Common myeloid progenitor, CD34-positive (primary cell): ENCODE measurements at regions not wholly inside any gene's neighbourhood (a gene's known extent, or its start where the extent isn't known, plus 50 kb on each side); places are given as distances from the start of the nearest gene placed in this dataset.
"Not testable (repeated sequence)": the region's sequence is repeated elsewhere in the genome, so short reads cannot be mapped to it uniquely, and the experiment has no call there.

Source experiments
- CTCF ChIA-PET: fragments of 350-600 bp; sonication (Branson Sonifier 250); formaldehyde crosslinking; loops from one replicate; lab custom pipeline; 2021; ENCODE audit warnings: antibody characterized with exemption; lab: Charles Lee
- POLR2A ChIA-PET: fragments of 350-600 bp; sonication (Branson Sonifier 250); formaldehyde crosslinking; loops from one replicate; lab custom pipeline; 2021; ENCODE audit warnings: antibody characterized with exemption; lab: Charles Lee
- DNase-seq, 3 donors: peaks; one replicate each; pipeline versions ENCODE4 v3.0.0 to v3.0.0-alpha.2; 2013
- H3K27ac ChIP-seq, 2 experiments: 1 replicate in 1 of 2; 2 replicates in 1 of 2; pipeline ENCODE4 v1.7.0; 2013; ENCODE audit warnings: inconsistent platforms in 2 of 2, low read length in 2 of 2, mild to moderate bottlenecking in 2 of 2, low read depth in 1 of 2, moderate library complexity in 1 of 2; ENCODE audit not compliant: severe bottlenecking in 2 of 2, insufficient read depth in 1 of 2, poor library complexity in 1 of 2
- H3K27me3 ChIP-seq, 5 experiments: replicated peaks in 2 of 5; 1 replicate in 3 of 5; 2 replicates in 2 of 5; pipeline versions ENCODE4 v1.6.1 to v1.7.0; 2013; ENCODE audit warnings: low read length in 4 of 5, mild to moderate bottlenecking in 2 of 5, moderate library complexity in 2 of 5, inconsistent platforms in 1 of 5; ENCODE audit not compliant: insufficient read depth in 5 of 5, control insufficient read depth in 4 of 5
- H3K36me3 ChIP-seq, 4 experiments: 1 replicate in 2 of 4; 2 replicates in 2 of 4; pipeline versions ENCODE4 v1.6.1 to v1.7.0; 2013; ENCODE audit warnings: low read length in 3 of 4, control low read depth in 1 of 4, mild to moderate bottlenecking in 1 of 4; ENCODE audit not compliant: control insufficient read depth in 4 of 4, insufficient read depth in 4 of 4
- H3K4me1 ChIP-seq, 4 experiments: 1 replicate in 3 of 4; 2 replicates in 1 of 4; pipeline versions ENCODE4 v1.6.1 to v1.7.1; 2013; ENCODE audit warnings: low read length in 3 of 4, mild to moderate bottlenecking in 3 of 4, control low read depth in 1 of 4, inconsistent platforms in 1 of 4, moderate library complexity in 1 of 4; ENCODE audit not compliant: control insufficient read depth in 4 of 4, insufficient read depth in 4 of 4; ENCODE audit errors: control extremely low read depth in 1 of 4
- H3K4me3 ChIP-seq, 7 experiments: 1 replicate in 4 of 7; 2 replicates in 3 of 7; pipeline versions ENCODE4 v1.5.1 to v1.7.0; 2013; ENCODE audit warnings: mild to moderate bottlenecking in 7 of 7, low read length in 6 of 7, moderate library complexity in 6 of 7, inconsistent platforms in 2 of 7, low read depth in 2 of 7, control low read depth in 1 of 7; ENCODE audit not compliant: insufficient read depth in 4 of 7, control insufficient read depth in 1 of 7; ENCODE audit errors: extremely low read depth in 1 of 7
- H3K9me3 ChIP-seq, 5 experiments: 1 replicate in 4 of 5; 2 replicates in 1 of 5; pipeline versions ENCODE4 v1.6.1 to v1.7.1; 2013; ENCODE audit warnings: low read length in 4 of 5, mild to moderate bottlenecking in 2 of 5, inconsistent platforms in 1 of 5, low read depth in 1 of 5, moderate library complexity in 1 of 5; ENCODE audit not compliant: control insufficient read depth in 4 of 5, insufficient read depth in 2 of 5; ENCODE audit errors: control extremely low read depth in 1 of 5
- WGBS: methylation state at CpG from one replicate; pipeline ENCODE4 v1.1.5; 2013; ENCODE audit not compliant: insufficient coverage; 5-methylcytosine and 5-hydroxymethylcytosine counted together

DNA sequence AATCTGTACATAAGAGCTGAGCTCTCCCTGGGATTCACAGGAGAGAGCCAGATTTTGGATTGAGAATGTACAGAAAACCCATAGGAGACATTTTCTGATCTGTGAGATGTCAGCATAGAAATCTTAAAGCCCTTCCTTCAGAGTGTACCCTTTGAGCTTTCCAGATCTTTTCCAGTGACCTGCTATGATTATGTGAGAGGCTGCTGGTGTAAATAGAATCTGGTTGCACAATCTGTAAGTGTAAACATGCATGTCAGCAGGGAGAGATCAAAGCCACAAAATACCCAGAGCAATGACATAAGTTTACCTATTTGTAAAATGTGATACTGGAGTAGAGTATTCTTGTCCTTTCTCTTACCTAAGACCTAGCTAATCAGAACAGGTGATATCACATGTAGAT lies 471.9 kb downstream of the FOXD4L5 start:
- DNase-seq, H3K4me3 ChIP-seq, POLR2A ChIA-PET, H3K36me3 ChIP-seq, H3K27ac ChIP-seq, H3K9me3 ChIP-seq, CTCF ChIA-PET, H3K27me3 ChIP-seq, H3K4me1 ChIP-seq: not testable (repeated sequence)

DNA sequence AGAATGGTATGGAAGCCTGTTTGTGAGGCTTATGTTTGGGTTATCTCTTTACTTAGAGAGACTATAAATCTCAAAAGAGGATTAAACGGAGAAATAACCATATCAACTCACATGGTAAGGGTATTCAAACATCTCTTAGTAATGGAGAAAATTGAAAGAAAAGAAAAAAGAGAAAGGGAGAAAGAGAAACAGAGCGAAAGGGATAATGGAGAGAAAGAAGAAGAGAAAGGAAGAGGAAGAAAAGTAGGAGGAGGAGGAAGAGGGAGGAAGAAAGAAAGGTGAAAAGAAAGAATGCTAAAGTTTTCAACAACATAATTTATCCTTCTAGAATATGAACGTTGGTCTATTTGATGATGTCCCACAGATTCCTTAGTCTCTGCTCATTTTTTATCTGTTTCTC lies 506.3 kb downstream of the FOXD4L5 start:
- H3K27me3 ChIP-seq, POLR2A ChIA-PET, H3K4me3 ChIP-seq, DNase-seq, CTCF ChIA-PET, H3K27ac ChIP-seq, H3K4me1 ChIP-seq, H3K36me3 ChIP-seq, H3K9me3 ChIP-seq: not testable (repeated sequence)
- WGBS, result no CpG with 5 or more reads among the region's 3 CpGs

DNA sequence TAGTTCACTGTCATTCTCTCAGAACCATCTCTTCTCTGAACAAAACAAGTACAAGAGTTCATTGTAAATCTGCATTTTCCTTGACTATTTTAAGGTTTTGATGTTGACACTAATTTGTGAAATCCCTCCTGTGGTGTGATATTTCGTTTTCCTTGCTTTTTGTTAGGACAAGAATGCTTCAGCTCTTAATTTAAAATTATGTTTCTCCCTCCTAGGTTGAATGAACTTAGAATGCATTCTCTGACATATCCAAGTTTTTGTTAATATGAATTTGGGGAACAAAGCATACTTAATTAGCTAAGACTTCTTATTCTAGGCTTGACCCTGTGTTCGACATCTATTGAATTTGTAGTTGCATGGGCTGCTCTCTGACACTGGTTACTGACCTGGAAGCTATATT lies 508.7 kb downstream of the FOXD4L5 start:
- CTCF ChIA-PET, DNase-seq, H3K36me3 ChIP-seq, H3K27me3 ChIP-seq, H3K4me3 ChIP-seq, H3K4me1 ChIP-seq, POLR2A ChIA-PET, H3K9me3 ChIP-seq, H3K27ac ChIP-seq: not testable (repeated sequence)
- no CpG with 5 or more reads among the region's 2 CpGs for WGBS

DNA sequence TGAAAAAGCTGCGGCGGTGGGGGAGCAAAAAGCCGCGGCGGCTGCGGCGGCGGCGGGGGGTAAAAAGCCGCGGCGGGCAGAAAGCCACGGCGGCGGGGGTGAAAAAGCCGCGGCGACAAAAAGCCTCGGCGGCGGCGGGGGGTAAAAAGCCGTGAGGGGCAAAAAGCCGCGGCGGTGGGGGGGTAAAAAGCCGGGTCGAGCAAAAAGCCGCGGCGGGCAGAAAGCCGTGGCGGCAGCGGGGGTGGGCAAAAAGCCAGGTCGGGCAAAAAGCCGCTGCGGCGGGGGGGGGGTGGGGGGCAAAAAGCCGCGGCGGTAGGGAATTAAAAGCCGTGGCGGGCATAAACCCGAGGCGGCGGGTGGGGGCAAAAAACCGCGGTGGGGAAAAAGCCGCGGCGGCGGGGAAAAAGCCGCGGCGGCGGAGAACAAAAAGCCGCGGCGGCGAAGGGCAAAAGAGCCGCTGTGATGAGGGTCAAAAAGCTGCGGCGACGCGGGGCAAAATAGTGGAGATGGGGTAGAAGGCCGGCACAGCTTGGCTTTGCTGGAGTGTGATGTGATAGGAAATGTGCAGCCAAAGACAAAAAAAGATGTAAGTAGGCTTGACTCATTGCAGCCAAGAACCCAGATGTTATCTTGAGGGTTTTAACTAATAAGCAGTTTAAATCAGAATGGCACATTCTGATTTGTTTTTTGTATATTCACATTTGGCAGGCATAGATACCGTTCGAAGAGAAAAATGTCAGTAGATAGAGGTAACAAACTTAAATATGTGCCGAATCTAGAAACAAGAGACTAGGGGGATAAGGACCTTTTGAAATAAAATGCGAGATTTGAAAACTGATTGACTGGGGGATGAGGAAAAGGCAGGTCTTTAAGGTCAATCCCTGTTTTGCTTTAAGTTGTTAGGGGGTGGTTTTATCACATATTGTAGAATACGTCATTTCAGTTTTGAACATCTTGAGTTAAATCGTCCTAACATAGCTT lies 509.9 kb downstream of the FOXD4L5 start:
- DNase-seq, result peak in 2 of 3 donors; percentile 11 to 47
- WGBS, result 35% methylated on average over 2 of the region's 72 CpGs
- H3K27me3 ChIP-seq, H3K9me3 ChIP-seq, H3K4me3 ChIP-seq, H3K36me3 ChIP-seq, POLR2A ChIA-PET, H3K4me1 ChIP-seq, CTCF ChIA-PET, H3K27ac ChIP-seq: not testable (repeated sequence)

DNA sequence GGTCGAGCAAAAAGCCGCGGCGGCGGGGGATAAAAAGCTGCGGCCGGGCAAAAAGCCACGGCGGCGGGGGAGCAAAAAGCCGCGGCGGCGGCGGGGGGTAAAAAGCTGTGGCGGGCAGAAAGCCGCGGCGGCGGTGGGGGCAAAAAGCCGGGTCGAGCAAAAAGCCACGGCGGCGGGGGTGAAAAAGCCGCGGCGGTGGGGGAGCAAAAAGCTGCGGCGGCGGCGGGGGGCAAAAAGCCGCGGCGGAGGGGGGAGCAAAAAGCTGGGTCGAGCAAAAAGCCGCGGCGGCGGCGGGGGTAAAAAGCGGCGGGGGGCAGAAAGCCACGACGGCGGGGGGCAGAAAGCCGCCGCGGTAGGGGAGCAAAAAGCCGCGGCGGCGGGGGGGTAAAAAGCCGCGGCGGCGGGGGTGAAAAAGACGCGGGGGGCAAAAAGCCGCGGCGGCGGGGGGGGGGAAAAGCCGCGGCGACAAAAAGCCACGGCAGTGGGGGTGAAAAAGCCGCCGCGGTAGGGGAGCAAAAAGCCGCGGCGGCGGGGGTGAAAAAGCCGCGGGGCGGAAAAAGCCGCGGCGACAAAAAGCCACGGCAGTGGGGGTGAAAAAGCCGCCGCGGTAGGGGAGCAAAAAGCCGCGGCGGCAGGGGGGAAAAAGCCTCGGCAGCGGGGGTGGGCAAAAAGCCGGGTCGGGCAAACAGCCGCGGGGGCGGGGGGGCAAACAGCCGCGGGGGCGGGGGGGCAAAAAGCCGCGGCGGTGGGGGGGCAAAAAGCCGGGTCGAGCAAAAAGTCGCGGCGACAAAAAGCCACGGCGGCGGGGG lies 510.8 kb downstream of the FOXD4L5 start:
- not testable (repeated sequence) for H3K27me3 ChIP-seq

DNA sequence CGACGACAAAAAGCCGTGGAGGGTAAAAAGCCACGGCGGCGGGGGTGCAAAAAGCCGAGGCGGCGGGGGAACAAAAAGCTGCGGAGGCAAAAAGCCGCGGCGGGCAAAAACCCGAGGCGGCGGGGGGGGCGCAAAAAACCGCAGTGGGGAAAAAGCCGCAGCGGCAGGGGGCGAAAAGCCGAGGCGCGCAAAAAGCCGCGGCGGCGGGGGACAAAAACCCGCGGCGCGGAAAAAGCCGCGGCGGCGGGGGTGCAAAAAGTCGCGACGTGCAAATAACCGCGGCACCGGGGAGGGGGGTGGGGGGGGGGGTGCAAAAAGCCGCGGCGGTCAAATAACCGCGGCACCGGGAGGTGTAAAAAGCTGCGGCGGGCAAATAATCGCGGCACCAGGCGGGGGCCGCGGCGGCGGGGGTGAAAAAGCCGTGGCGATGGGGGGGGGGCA lies 511.5 kb downstream of the FOXD4L5 start:
- Histone ChIP-seq H3K4me3 (peak overlapping the region in 1 of 7 experiments; percentile 28), H3K36me3 (no peaks in the 10 kb centered on the region), H3K9me3 (no peaks in the 10 kb centered on the region), H3K27ac (no peak overlapping the region), H3K4me1 (no peaks in the 10 kb centered on the region), H3K27me3 (peaks cover 0 to 4% (median 0%) of the 10 kb centered on the region in 5 experiments)
- CTCF ChIA-PET, result no interaction called here
- no CpG with 5 or more reads among the region's 59 CpGs for WGBS
- DNase-seq, result peak in 2 of 3 donors; percentile 3 to 38
- POLR2A ChIA-PET, result no interaction called here

More for the DNA sequence above, 510.8 kb downstream of the FOXD4L5 start:
- CTCF ChIA-PET, POLR2A ChIA-PET, H3K9me3 ChIP-seq, DNase-seq, H3K36me3 ChIP-seq, H3K4me1 ChIP-seq, H3K27ac ChIP-seq: not testable (repeated sequence)
- WGBS, result 0% methylated on average over 1 of the region's 108 CpGs
- peak overlapping the region in 1 of 7 experiments; percentile 10 for H3K4me3 ChIP-seq
